HFF-Myc (cell line): ENCODE measurements at regions not wholly inside any gene's neighbourhood (a gene's known extent, or its start where the extent isn't known, plus 50 kb on each side); places are given as distances from the start of the nearest gene placed in this dataset.

ENCODE experiments used
- DNase-seq: peaks from one replicate; pipeline ENCODE4 v3.0.0-alpha.2; 2011; ENCODE audit warnings: low read depth; ENCODE audit errors: extremely low read depth
- H3K4me3 ChIP-seq: replicated peaks from 2 replicates; pipeline ENCODE4 v1.5.1; 2011; ENCODE audit warnings: low read depth, mild to moderate bottlenecking, control low read depth, low read length
- TF ChIP-seq, protein P1 (sequence below): IDR thresholded peaks from 2 replicates; pipeline ENCODE4 v1.5.1; 2012; ENCODE audit warnings: mild to moderate bottlenecking, low read depth, low read length, control low read depth; ENCODE audit errors: missing control alignments

GRCh38 chr10:117727421-117727820, 184.9 kb downstream of the EMX2 start:
- TF ChIP-seq, protein P1, sequence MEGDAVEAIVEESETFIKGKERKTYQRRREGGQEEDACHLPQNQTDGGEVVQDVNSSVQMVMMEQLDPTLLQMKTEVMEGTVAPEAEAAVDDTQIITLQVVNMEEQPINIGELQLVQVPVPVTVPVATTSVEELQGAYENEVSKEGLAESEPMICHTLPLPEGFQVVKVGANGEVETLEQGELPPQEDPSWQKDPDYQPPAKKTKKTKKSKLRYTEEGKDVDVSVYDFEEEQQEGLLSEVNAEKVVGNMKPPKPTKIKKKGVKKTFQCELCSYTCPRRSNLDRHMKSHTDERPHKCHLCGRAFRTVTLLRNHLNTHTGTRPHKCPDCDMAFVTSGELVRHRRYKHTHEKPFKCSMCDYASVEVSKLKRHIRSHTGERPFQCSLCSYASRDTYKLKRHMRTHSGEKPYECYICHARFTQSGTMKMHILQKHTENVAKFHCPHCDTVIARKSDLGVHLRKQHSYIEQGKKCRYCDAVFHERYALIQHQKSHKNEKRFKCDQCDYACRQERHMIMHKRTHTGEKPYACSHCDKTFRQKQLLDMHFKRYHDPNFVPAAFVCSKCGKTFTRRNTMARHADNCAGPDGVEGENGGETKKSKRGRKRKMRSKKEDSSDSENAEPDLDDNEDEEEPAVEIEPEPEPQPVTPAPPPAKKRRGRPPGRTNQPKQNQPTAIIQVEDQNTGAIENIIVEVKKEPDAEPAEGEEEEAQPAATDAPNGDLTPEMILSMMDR: no peak
- H3K4me3 ChIP-seq: no peak overlapping the region
- no peak for DNase-seq

- no peak for DNase-seq
- TF ChIP-seq, protein P1: no peak
- H3K4me3 ChIP-seq: no peak overlapping the region
Observed at GRCh38 chr10:117728087-117728486, 185.5 kb downstream of the EMX2 start.

DNA sequence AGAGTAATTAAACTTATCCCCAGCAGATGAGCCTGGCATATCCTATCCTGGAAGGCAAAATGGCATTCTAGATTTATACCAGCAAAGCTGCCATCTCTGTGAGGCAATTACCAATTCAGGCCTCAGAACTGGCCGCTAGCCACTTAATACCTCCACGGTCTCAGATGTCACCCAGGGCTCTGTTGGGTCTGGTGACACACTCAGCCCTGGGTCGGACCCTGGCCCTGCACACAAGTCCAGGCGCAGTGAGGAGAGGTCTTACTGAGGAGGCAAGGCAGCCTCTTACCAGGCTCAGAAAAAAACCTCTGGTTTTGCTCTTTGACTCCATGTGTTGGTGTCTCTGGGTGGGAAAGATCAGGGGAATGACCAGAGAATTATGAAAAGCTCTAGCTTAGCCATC, 186.6 kb downstream of the EMX2 start:
- no peak overlapping the region for H3K4me3 ChIP-seq
- DNase-seq: no peak
- TF ChIP-seq, protein P1: no peak

- TF ChIP-seq, protein P1: no peak
- DNase-seq: no peak
- no peak overlapping the region for H3K4me3 ChIP-seq
Observed at GRCh38 chr10:117731121-117731791, 188.7 kb downstream of the EMX2 start.

DNA sequence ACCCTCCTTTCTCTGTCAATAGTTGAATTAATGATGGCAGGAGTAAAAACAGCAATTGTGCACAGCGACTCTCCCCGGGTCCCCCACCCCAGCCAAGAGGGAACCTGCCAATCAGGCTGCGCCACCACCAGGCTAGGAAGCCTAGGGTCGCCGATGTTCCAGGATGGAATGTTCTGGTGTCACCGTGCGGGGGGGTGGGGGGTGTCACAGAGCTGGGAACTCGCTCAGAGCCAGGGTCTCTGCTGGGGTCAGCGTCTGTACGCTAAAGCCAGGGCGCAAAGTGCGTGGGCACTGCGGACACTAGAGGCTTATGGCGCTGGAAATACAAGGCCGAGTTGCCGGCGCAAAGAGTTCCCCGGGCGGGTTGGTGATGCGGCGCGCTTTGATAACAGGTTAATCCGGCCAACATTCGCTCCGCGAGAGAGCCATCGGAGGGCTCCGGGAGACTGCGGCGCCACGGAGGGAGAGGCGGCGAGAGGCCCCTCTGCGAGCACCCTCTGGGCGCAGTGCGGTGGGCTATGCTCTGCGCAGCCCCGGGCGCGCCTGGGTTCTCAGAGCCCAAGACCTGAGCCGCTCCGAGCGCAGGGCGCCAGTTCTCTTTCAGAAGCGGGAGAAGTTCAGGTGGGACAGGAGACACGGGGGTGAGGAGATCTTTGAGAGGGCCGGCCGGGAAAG, 192.3 kb downstream of the EMX2 start:
- TF ChIP-seq, protein P1: no peak
- no peak for DNase-seq
- H3K4me3 ChIP-seq: no peak overlapping the region

DNA sequence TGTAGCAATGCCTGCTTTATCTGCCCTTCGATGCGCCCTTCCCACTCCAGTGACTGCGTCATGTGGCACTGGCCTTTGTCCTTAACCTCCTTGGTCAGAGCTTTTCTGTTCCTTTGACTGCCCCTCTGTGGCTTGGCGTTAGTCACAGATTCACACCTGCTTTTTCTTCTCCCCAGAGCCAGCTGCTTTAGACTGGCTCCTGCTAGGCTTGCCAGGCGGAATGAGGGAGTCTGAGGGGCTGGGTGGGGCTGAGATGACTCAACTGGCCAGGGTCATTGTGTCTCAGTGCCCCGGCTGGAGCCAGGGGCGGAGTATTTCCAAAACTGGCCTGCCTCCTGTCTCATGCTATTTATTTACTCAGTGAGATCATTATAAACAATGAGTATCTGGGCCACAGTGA, 194.1 kb downstream of the EMX2 start:
- TF ChIP-seq, protein P1: no peak
- no peak for DNase-seq
- no peak overlapping the region for H3K4me3 ChIP-seq
